NCI-H1092 (cell line): ENCODE measurements at regions not wholly inside any gene's neighbourhood (a gene's known extent, or its start where the extent isn't known, plus 50 kb on each side); places are given as distances from the start of the nearest gene placed in this dataset.

Experiments
- DNase-seq: peaks from one replicate; lab custom pipeline; 2025; lab: John Stamatoyannopoulos, UW

- no peak for DNase-seq
Observed at GRCh38 chr7:31171984-31172383, 119.9 kb downstream of the ADCYAP1R1 start.

- DNase-seq: no peak
Observed at GRCh38 chr7:31171216-31171785, 119.2 kb downstream of the ADCYAP1R1 start.
